Esophagus squamous epithelium (tissue), 4 donors: ENCODE measurements at regions not wholly inside any gene's neighbourhood (a gene's known extent, or its start where the extent isn't known, plus 50 kb on each side); places are given as distances from the start of the nearest gene placed in this dataset.

Experiments used
- CTCF ChIP-seq, 6 experiments: fragments of 450-650 bp in 4 of 6; fragments of 200-600 bp in 2 of 6; sonication (generic) in 2 of 6; IDR thresholded peaks; one replicate each; pipeline ENCODE4 v1.5.1; 2016 to 2019; ENCODE audit warnings: antibody characterized with exemption in 6 of 6, mild to moderate bottlenecking in 4 of 6, moderate library complexity in 4 of 6
- POLR2A ChIP-seq, 4 donors: fragments of 450-650 bp; IDR thresholded peaks; one replicate each; pipeline ENCODE4 v1.6.1; 2017; ENCODE audit warnings: antibody characterized with exemption in 4 of 4, mild to moderate bottlenecking in 4 of 4, moderate library complexity in 3 of 4

GRCh38 chrX:27241981-27242380 is 221.2 kb downstream of the PPP4R3C start:
- TF ChIP-seq CTCF (IDR thresholded peaks at IDR 0.05) (no peak), POLR2A (IDR thresholded peaks at IDR 0.05) (no peak)
